Osteoblast (primary cell): ENCODE measurements at regions not wholly inside any gene's neighbourhood (a gene's known extent, or its start where the extent isn't known, plus 50 kb on each side); places are given as distances from the start of the nearest gene placed in this dataset.

Experiments
- DNase-seq: peaks from one replicate; pipeline ENCODE4 v3.0.0; 2011; ENCODE audit warnings: low spot score, mixed read lengths; ENCODE audit not compliant: insufficient read length; ENCODE audit errors: missing footprints
- H2AFZ ChIP-seq: 2 replicates; pipeline ENCODE4 v1.6.0; 2011; ENCODE audit warnings: mild to moderate bottlenecking, low read length
- H3K27ac ChIP-seq: 2 replicates; pipeline ENCODE4 v1.5.1; 2011; ENCODE audit warnings: mild to moderate bottlenecking, low read depth, low read length, moderate library complexity
- H3K27me3 ChIP-seq: 2 replicates; pipeline ENCODE4 v1.6.0; 2012; ENCODE audit warnings: mild to moderate bottlenecking, control low read depth, inconsistent platforms, low read length, moderate library complexity; ENCODE audit not compliant: insufficient read depth
- H3K36me3 ChIP-seq: 2 replicates; pipeline ENCODE4 v1.5.1; 2011; ENCODE audit warnings: mild to moderate bottlenecking, low read length, control low read depth, moderate library complexity; ENCODE audit not compliant: insufficient read depth
- H3K4me1 ChIP-seq: 2 replicates; pipeline ENCODE4 v1.5.1; 2011; ENCODE audit warnings: mild to moderate bottlenecking, low read length, control low read depth, moderate library complexity; ENCODE audit not compliant: insufficient read depth
- H3K4me2 ChIP-seq: 2 replicates; pipeline ENCODE4 v1.6.0; 2011; ENCODE audit warnings: mild to moderate bottlenecking, low read length; ENCODE audit not compliant: insufficient read depth
- H3K4me3 ChIP-seq: fragments of 200-600 bp; sonication (generic); 3 replicates; pipeline ENCODE4 v1.5.1; 2012; ENCODE audit warnings: mild to moderate bottlenecking, low read length, inconsistent platforms; ENCODE audit not compliant: insufficient read depth
- H3K79me2 ChIP-seq: 2 replicates; pipeline ENCODE4 v1.6.0; 2012; ENCODE audit warnings: mild to moderate bottlenecking, low read length, control low read depth, inconsistent platforms; ENCODE audit not compliant: insufficient read depth
- H3K9me3 ChIP-seq: 2 replicates; pipeline ENCODE4 v1.5.1; 2011; ENCODE audit warnings: low read depth, low read length, control low read depth
- H4K20me1 ChIP-seq: 2 replicates; pipeline ENCODE4 v1.6.0; 2012; ENCODE audit warnings: mild to moderate bottlenecking, low read length, control low read depth; ENCODE audit not compliant: insufficient read depth
- TF ChIP-seq, protein P1 (sequence below): IDR thresholded peaks from 2 replicates; pipeline ENCODE4 v1.5.1; 2011; ENCODE audit warnings: mild to moderate bottlenecking, low read depth, low read length, moderate library complexity; ENCODE audit errors: extremely low read depth

- Histone ChIP-seq H3K36me3 (no peaks in the 10 kb centered on the region), H3K4me1 (no peaks in the 10 kb centered on the region), H3K27ac (no peak overlapping the region), H3K4me3 (no peak overlapping the region), H3K4me2 (no peak overlapping the region), H3K9me3 (no peaks in the 10 kb centered on the region), H3K79me2 (no peaks in the 10 kb centered on the region), H4K20me1 (no peaks in the 10 kb centered on the region), H2AFZ (no peak overlapping the region), H3K27me3 (no peaks in the 10 kb centered on the region)
- TF ChIP-seq, protein P1, sequence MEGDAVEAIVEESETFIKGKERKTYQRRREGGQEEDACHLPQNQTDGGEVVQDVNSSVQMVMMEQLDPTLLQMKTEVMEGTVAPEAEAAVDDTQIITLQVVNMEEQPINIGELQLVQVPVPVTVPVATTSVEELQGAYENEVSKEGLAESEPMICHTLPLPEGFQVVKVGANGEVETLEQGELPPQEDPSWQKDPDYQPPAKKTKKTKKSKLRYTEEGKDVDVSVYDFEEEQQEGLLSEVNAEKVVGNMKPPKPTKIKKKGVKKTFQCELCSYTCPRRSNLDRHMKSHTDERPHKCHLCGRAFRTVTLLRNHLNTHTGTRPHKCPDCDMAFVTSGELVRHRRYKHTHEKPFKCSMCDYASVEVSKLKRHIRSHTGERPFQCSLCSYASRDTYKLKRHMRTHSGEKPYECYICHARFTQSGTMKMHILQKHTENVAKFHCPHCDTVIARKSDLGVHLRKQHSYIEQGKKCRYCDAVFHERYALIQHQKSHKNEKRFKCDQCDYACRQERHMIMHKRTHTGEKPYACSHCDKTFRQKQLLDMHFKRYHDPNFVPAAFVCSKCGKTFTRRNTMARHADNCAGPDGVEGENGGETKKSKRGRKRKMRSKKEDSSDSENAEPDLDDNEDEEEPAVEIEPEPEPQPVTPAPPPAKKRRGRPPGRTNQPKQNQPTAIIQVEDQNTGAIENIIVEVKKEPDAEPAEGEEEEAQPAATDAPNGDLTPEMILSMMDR, result no peak
- no peak for DNase-seq
Measured at GRCh38 chr2:182625814-182626213, 90.2 kb upstream of the DNAJC10 start.

DNA sequence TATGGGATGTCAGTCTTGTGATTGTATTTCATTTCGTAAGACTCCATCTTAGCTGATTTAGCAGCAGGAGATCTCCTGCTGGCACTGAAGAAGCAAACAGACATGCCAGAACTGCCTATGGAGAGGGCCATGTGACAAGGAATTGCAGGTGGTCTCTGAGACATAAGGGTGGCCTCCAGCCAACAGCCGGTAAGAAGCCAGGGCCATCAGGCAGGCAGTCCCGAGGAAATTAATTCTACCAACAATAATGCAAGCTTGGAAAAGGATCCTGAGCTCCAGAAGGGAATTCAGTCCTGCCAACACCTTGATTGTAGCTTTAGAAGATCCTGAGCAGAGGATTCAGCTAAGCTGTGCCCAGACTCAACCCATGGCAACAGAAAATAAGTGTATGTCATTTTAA, 87.1 kb upstream of the DNAJC10 start:
- no peaks in the 10 kb centered on the region for H3K79me2 ChIP-seq

DNA sequence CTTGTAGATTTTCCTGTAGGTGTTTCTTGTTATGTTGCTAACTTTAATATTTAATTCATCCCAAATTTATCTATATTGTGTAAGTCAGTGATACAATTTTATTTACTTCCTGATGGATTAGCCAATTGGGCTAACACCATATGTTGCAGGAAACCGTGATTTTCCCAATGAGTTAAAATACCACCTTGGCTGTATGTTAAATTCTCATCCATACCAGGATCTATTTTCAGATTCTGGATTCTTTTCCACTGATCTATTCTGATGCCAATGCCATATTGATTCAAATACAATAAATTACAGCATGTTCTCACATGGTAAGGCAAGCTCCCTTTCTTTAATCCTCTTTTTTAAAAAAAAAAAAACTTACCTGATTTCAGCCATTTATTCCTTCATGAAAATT, 85.8 kb upstream of the DNAJC10 start:
- H3K27me3 ChIP-seq, result no peaks in the 10 kb centered on the region
- TF ChIP-seq, protein P1, result no peak

More for the DNA sequence above, 87.1 kb upstream of the DNAJC10 start:
- TF ChIP-seq, protein P1, result no peak
- no peaks in the 10 kb centered on the region for H3K36me3 ChIP-seq
- no peak overlapping the region for H3K27ac ChIP-seq
- no peaks in the 10 kb centered on the region for H3K9me3 ChIP-seq
- no peak for DNase-seq
- H3K4me2 ChIP-seq, result no peak overlapping the region
- no peaks in the 10 kb centered on the region for H3K4me1 ChIP-seq
- no peaks in the 10 kb centered on the region for H3K27me3 ChIP-seq
- no peak overlapping the region for H3K4me3 ChIP-seq
- no peaks in the 10 kb centered on the region for H4K20me1 ChIP-seq
- no peak overlapping the region for H2AFZ ChIP-seq

DNA sequence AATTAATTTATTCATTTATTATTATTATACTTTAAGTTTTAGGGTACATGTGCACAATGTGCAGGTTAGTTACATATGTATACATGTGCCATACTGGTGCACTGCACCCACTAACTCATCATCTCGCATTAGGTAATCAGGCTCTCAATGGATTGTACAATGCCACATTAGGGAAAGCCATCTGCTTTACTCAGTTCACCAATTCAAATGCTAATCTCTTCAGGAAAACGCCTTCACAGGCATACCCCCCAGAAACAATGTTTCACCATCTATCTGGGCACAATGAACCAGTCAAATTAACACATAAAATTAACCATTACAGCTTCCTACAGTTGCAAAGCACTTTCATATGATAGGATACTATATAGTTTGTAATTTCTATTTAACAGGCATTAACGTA, 84.8 kb upstream of the DNAJC10 start:
- H2AFZ ChIP-seq, result no peak overlapping the region
- no peaks in the 10 kb centered on the region for H3K79me2 ChIP-seq
- no peaks in the 10 kb centered on the region for H3K27me3 ChIP-seq
- TF ChIP-seq, protein P1, result no peak
- H3K4me2 ChIP-seq, result no peak overlapping the region
- no peaks in the 10 kb centered on the region for H4K20me1 ChIP-seq
- H3K9me3 ChIP-seq, result no peaks in the 10 kb centered on the region
- DNase-seq, result no peak
- H3K4me3 ChIP-seq, result no peak overlapping the region
- H3K4me1 ChIP-seq, result no peaks in the 10 kb centered on the region
- H3K27ac ChIP-seq, result no peak overlapping the region
- no peaks in the 10 kb centered on the region for H3K36me3 ChIP-seq

More for the DNA sequence above, 85.8 kb upstream of the DNAJC10 start:
- no peaks in the 10 kb centered on the region for H3K79me2 ChIP-seq
- no peak overlapping the region for H3K27ac ChIP-seq
- no peaks in the 10 kb centered on the region for H4K20me1 ChIP-seq
- no peak overlapping the region for H3K4me2 ChIP-seq
- no peak overlapping the region for H2AFZ ChIP-seq
- no peaks in the 10 kb centered on the region for H3K36me3 ChIP-seq
- DNase-seq, result no peak
- no peaks in the 10 kb centered on the region for H3K4me1 ChIP-seq
- H3K9me3 ChIP-seq, result no peaks in the 10 kb centered on the region
- no peak overlapping the region for H3K4me3 ChIP-seq
